Esophagus squamous epithelium (tissue), 4 donors: ENCODE measurements at regions not wholly inside any gene's neighbourhood (a gene's known extent, or its start where the extent isn't known, plus 50 kb on each side); places are given as distances from the start of the nearest gene placed in this dataset.

ENCODE experiments used
- CTCF ChIP-seq, 6 experiments: fragments of 450-650 bp in 4 of 6; fragments of 200-600 bp in 2 of 6; sonication (generic) in 2 of 6; IDR thresholded peaks; one replicate each; pipeline ENCODE4 v1.5.1; 2016 to 2019; ENCODE audit warnings: antibody characterized with exemption in 6 of 6, mild to moderate bottlenecking in 4 of 6, moderate library complexity in 4 of 6
- POLR2A ChIP-seq, 4 donors: fragments of 450-650 bp; IDR thresholded peaks; one replicate each; pipeline ENCODE4 v1.6.1; 2017; ENCODE audit warnings: antibody characterized with exemption in 4 of 4, mild to moderate bottlenecking in 4 of 4, moderate library complexity in 3 of 4

GRCh38 chrX:45508454-45508853 is 307.8 kb upstream of the DIPK2B start:
- TF ChIP-seq POLR2A (IDR thresholded peaks at IDR 0.05) (no peak), CTCF (IDR thresholded peaks at IDR 0.05) (no peak)
